ENCODE measurements at regions not wholly inside any gene's neighbourhood (a gene's known extent, or its start where the extent isn't known, plus 50 kb on each side); places are given as distances from the start of the nearest gene placed in this dataset.

GRCh38 chr6:153218184-153218792, 87.2 kb upstream of the RGS17 start:
- in situ Hi-C loops (cut with HindIII; ENCODE audit: low sequenced_read_pairs), result no loop called here
- TF ChIP-seq, protein P1, sequence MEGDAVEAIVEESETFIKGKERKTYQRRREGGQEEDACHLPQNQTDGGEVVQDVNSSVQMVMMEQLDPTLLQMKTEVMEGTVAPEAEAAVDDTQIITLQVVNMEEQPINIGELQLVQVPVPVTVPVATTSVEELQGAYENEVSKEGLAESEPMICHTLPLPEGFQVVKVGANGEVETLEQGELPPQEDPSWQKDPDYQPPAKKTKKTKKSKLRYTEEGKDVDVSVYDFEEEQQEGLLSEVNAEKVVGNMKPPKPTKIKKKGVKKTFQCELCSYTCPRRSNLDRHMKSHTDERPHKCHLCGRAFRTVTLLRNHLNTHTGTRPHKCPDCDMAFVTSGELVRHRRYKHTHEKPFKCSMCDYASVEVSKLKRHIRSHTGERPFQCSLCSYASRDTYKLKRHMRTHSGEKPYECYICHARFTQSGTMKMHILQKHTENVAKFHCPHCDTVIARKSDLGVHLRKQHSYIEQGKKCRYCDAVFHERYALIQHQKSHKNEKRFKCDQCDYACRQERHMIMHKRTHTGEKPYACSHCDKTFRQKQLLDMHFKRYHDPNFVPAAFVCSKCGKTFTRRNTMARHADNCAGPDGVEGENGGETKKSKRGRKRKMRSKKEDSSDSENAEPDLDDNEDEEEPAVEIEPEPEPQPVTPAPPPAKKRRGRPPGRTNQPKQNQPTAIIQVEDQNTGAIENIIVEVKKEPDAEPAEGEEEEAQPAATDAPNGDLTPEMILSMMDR (IDR thresholded peaks at IDR 0.05; ENCODE audit: low read depth, low read length), result no peak
- DNase-seq (ENCODE audit: low read depth, low spot score), result no peak
- no peak overlapping the region for H3K4me3 ChIP-seq (ENCODE audit: low read depth, low read length)

DNA sequence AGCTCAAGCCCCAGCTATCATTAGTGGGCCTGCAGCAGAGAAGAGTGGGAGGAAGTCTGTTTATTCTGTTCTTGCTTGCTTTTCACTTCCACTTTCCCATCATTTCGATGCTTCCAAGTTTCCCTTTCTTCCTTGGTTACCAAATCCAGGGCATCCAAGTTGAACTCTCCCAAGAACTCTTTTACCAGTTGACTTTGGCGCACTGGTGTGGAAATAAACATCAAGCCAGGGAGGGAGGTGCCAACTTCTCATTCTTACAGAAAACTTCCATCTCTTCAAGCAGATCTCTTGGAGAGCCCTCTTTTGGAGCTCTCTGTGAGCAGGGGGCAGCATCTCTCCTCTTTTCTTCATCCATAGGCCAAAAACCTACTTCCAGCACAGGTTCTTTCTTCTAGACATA, 85.7 kb upstream of the RGS17 start:
- no peak overlapping the region for H3K4me3 ChIP-seq (ENCODE audit: low read depth, low read length)
- TF ChIP-seq, protein P1 (IDR thresholded peaks at IDR 0.05; ENCODE audit: low read depth, low read length), result no peak
- DNase-seq (ENCODE audit: low read depth, low spot score), result no peak
- in situ Hi-C loops (cut with HindIII; ENCODE audit: low sequenced_read_pairs), result no loop called here

DNA sequence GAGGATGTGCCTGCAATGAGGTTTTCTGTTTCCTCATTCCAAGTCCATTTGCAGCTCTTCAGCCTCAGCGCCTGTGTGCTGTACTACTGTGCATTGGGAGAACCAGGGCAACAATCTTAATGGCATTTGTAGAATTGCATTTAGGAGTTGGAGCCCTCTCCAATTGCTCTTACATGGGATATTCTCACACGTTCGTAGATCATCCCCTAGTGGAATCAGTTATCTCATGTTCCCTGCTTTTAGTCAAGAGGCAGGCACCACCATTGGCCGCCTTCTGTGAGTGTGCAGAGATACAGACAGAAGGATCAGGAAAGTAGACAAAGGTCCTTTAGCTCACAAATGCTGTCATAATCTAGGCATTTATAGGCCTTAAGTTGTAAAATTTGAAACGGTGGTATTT, 84.2 kb upstream of the RGS17 start:
- no peak overlapping the region for H3K4me3 ChIP-seq (ENCODE audit: low read depth, low read length)
- in situ Hi-C loops (cut with HindIII; ENCODE audit: low sequenced_read_pairs), result no loop called here
- DNase-seq (ENCODE audit: low read depth, low spot score), result no peak
- TF ChIP-seq, protein P1 (IDR thresholded peaks at IDR 0.05; ENCODE audit: low read depth, low read length), result no peak

- DNase-seq (ENCODE audit: low read depth, low spot score), result no peak
- H3K4me3 ChIP-seq (ENCODE audit: low read depth, low read length), result no peak overlapping the region
- TF ChIP-seq, protein P1 (IDR thresholded peaks at IDR 0.05; ENCODE audit: low read depth, low read length), result no peak
- in situ Hi-C loops (cut with HindIII; ENCODE audit: low sequenced_read_pairs), result no loop called here
Observed at GRCh38 chr6:153214436-153214835, 83.4 kb upstream of the RGS17 start.

DNA sequence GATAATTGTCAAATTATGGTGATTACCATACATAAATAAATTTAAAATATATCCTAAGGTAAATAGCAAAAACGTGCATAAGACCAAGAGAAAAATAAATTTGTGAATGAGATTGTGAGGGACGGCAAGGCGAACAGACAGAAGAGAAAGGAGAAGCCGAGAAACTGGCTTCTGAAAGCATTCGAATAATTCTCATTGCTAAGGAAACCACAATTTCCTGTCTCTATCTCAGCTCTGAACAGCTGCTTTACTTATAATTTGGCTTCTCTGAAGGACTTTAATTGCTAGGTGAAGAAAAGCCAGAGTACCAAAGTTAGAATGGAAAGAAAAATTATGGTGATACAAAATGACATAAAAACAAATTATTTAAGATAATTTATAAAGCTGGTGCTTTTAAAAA, 79.0 kb upstream of the RGS17 start:
- in situ Hi-C loops (cut with HindIII; ENCODE audit: low sequenced_read_pairs), result no loop called here
- peak; percentile 62 for DNase-seq (ENCODE audit: low read depth, low spot score)
- no peak overlapping the region for H3K4me3 ChIP-seq (ENCODE audit: low read depth, low read length)
- TF ChIP-seq, protein P1 (IDR thresholded peaks at IDR 0.05; ENCODE audit: low read depth, low read length), result no peak

DNA sequence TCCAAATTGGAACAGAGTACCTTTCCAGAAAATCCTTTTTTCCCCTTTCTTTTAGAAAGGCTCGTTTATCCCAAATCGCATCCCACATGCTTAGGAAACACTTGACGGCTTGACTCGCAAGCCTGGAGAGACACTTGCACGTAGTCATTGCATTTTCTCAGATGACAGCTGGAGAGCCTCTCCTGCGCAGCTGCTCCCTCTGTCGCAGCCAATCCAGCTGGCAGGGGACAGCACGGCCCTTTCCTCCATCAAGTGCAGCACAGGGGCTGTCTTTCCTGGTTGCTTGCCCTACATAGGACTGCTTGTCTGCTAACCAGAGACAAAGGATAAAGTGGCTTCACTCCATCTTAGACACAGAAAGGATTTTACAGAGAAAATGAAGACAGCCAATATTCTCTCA, 77.6 kb upstream of the RGS17 start:
- in situ Hi-C loops (cut with HindIII; ENCODE audit: low sequenced_read_pairs), result no loop called here
- TF ChIP-seq, protein P1 (IDR thresholded peaks at IDR 0.05; ENCODE audit: low read depth, low read length), result no peak
- DNase-seq (ENCODE audit: low read depth, low spot score), result no peak
- no peak overlapping the region for H3K4me3 ChIP-seq (ENCODE audit: low read depth, low read length)

GRCh38 chr6:153207617-153208016, 76.5 kb upstream of the RGS17 start:
- no peak for DNase-seq (ENCODE audit: low read depth, low spot score)
- in situ Hi-C loops (cut with HindIII; ENCODE audit: low sequenced_read_pairs), result no loop called here
- no peak overlapping the region for H3K4me3 ChIP-seq (ENCODE audit: low read depth, low read length)
- TF ChIP-seq, protein P1 (IDR thresholded peaks at IDR 0.05; ENCODE audit: low read depth, low read length), result no peak

Data from astrocyte of the spinal cord (primary cell).